HL-60 (cell line): ENCODE measurements at regions not wholly inside any gene's neighbourhood (a gene's known extent, or its start where the extent isn't known, plus 50 kb on each side); places are given as distances from the start of the nearest gene placed in this dataset.

Experiments
- CTCF ChIP-seq: IDR thresholded peaks from one replicate; pipeline ENCODE4 v1.5.1; 2011; ENCODE audit warnings: low read length, control low read depth, inconsistent platforms; ENCODE audit not compliant: insufficient read depth
- GABPA ChIP-seq: IDR thresholded peaks from 2 replicates; pipeline ENCODE4 v1.6.1; 2012; ENCODE audit warnings: low read depth
- REST ChIP-seq: IDR thresholded peaks from 2 replicates; pipeline ENCODE4 v1.6.1; 2012; ENCODE audit warnings: low read depth; ENCODE audit not compliant: insufficient replicate concordance

- no peak for TF ChIP-seq CTCF
- no peak for TF ChIP-seq REST
- TF ChIP-seq GABPA: no peak
Measured at GRCh38 chr5:168128557-168128956, 162.9 kb upstream of the WWC1 start.
